ENCODE measurements at regions not wholly inside any gene's neighbourhood (a gene's known extent, or its start where the extent isn't known, plus 50 kb on each side); places are given as distances from the start of the nearest gene placed in this dataset.

DNA sequence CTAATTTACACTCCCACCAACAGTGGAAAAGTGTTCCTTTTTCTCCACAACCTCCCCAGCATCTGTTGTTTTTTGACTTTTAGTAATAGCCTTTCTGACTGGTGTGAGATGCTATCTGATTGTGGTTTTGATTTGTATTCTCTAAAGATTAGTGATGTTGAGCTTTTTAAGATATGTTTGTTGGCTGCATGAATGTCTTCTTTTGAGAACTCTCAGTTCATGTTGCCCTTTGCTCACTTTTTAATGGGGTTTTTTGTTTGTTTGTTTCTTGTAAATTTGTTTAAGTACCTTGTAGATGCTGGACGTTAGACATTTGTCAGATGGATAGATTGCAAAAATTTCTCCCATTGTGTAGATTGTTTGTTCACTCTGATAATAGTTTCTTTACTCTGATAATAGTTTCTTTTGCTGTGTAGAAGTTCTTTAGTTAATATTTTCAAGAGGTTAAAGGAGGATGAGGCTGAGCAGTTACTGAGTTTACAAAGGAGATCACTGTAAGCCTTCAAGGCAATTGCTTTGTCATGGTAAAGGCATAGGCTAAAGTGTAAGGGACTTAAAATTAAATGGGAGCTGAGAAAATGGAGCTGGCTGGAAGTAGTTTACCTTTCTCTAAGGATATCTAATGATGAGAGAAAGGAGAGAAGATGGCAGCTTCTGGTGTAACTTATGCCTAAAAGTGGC, 323.4 kb downstream of the PCDH7 start:
- TF ChIP-seq, protein P1, sequence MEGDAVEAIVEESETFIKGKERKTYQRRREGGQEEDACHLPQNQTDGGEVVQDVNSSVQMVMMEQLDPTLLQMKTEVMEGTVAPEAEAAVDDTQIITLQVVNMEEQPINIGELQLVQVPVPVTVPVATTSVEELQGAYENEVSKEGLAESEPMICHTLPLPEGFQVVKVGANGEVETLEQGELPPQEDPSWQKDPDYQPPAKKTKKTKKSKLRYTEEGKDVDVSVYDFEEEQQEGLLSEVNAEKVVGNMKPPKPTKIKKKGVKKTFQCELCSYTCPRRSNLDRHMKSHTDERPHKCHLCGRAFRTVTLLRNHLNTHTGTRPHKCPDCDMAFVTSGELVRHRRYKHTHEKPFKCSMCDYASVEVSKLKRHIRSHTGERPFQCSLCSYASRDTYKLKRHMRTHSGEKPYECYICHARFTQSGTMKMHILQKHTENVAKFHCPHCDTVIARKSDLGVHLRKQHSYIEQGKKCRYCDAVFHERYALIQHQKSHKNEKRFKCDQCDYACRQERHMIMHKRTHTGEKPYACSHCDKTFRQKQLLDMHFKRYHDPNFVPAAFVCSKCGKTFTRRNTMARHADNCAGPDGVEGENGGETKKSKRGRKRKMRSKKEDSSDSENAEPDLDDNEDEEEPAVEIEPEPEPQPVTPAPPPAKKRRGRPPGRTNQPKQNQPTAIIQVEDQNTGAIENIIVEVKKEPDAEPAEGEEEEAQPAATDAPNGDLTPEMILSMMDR (IDR thresholded peaks at IDR 0.05 in 2 of 3, conservative IDR thresholded peaks at IDR 0.05 in 1 of 3; ENCODE audit: borderline replicate concordance in 1 of 3, insufficient read depth in 1 of 3, low read depth in 2 of 3, low read length in 2 of 3) = no peak
- TF ChIP-seq EZH2phosphoT487 (IDR thresholded peaks at IDR 0.05; ENCODE audit: borderline replicate concordance) (no peak), POLR2AphosphoS5 (IDR thresholded peaks at IDR 0.05; ENCODE audit: low read depth, low read length) (no peak), CEBPB (IDR thresholded peaks at IDR 0.05; ENCODE audit: low read depth) (no peak), RAD21 (IDR thresholded peaks at IDR 0.05; ENCODE audit: low read depth) (no peak), POLR2A (IDR thresholded peaks at IDR 0.05; ENCODE audit: borderline replicate concordance, extremely low read depth, insufficient read depth, insufficient read length) (no peak), SIN3A (IDR thresholded peaks at IDR 0.05; ENCODE audit: low read depth) (no peak; the same call in 1 of the 2 replicates), TCF7L2 (IDR thresholded peaks at IDR 0.05; ENCODE audit: borderline replicate concordance, extremely low read depth, insufficient read depth, insufficient read length) (no peak), JUND (IDR thresholded peaks at IDR 0.05) (no peak)

Measured in HCT116 (cell line).